ENCODE measurements at regions not wholly inside any gene's neighbourhood (a gene's known extent, or its start where the extent isn't known, plus 50 kb on each side); places are given as distances from the start of the nearest gene placed in this dataset.

DNA sequence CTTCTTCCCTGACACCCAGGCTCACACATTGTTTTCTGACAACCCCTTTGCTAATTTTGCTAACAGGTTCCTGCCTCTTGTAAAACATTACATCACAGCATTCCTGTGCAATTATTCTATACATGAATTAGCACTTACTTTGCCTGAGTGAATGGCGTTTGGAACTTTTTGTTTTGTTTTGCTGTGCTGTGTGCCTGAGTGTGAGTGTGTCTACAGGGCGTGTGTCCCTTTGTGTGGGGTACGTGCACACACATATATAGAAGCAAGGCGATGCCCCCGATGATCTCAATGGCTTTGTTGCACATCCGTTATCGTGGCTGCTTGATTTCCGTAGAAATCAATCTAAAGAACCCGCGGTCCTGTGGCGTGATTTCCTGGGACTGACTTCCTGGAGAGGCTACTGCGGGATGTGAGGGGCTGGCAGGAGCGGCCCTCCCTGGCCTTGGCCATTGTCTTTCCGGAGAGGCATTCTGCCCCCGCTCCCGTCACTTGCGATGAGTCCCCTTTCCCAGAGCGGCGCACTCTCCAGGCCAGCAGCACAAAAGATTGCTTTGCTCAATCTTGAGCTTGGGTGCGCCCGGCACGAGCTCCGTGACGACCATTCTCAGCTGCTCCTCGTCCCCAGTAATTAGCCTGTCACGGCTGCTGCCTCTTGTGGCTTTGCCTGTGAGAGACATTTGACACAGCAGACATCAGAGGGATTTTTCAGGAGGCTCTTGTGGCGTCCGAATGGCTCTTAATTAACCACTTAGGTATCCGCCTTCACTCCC lies 398.1 kb upstream of the IRX1 start:
- Mint-ChIP-seq H3K4me3 (no peak overlapping the region), H3K27me3 (peaks cover 6% of the 10 kb centered on the region)

DNA sequence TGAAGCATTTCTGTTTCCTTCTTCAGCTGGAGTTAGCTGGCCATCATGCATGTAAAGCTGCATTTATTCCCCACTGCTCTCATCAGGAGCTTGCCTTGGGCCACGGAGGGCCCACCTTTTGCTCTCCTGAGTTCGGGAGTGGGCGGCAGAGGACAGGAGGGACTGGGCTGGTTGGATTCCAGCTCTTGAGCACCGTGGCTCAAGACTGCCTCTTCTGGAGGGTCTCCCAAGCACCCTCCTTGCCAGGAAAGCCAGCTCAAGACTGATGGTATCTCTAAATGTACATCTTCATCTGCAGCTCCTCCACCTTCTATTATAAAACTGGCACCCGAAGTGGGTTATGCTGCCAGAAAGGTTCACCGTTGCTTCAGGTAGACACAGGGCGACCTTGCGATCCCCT lies 399.6 kb upstream of the IRX1 start:
- no peak for DNase-seq
- intact Hi-C loops (cut with micrococcal nuclease), result no loop called here
- no peak overlapping the region for H3K27ac Mint-ChIP-seq
- H3K4me3 Mint-ChIP-seq, result no peak overlapping the region
- H3K27me3 Mint-ChIP-seq, result peaks cover 6% of the 10 kb centered on the region
- H3K36me3 Mint-ChIP-seq (ENCODE audit: low read depth), result no peaks in the 10 kb centered on the region
- no peaks in the 10 kb centered on the region for H3K4me1 Mint-ChIP-seq
- no peaks in the 10 kb centered on the region for H3K9me3 Mint-ChIP-seq

More for the DNA sequence above, 398.1 kb upstream of the IRX1 start:
- no peak for DNase-seq
- no peak overlapping the region for H3K27ac Mint-ChIP-seq
- no peaks in the 10 kb centered on the region for H3K9me3 Mint-ChIP-seq
- no peaks in the 10 kb centered on the region for H3K36me3 Mint-ChIP-seq (ENCODE audit: low read depth)
- intact Hi-C loops (cut with micrococcal nuclease), result no loop called here
- no peaks in the 10 kb centered on the region for H3K4me1 Mint-ChIP-seq

DNA sequence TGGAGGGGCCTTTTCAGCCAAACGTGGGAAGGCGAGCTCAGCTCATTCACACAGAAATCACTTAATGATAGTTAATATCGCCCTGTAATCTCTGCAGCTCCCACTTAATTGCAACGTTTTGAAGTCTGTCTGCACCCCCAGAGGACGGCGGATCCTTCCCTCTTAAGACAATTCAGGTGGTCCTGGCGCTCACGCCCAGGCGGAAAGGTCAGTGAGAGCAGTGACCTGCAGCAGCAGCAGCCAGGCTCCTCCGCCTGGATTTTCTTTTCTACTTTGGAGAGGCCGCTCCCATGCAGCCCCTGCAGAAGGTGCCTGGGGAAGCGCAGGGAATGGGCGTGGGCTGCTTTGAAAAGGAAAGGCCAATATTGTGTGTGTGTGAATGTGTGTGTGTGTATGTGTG lies 400.9 kb upstream of the IRX1 start:
- Mint-ChIP-seq H3K27ac (no peak overlapping the region), H3K4me1 (no peaks in the 10 kb centered on the region), H3K9me3 (no peaks in the 10 kb centered on the region), H3K36me3 (ENCODE audit: low read depth) (no peaks in the 10 kb centered on the region), H3K4me3 (no peak overlapping the region), H3K27me3 (peaks cover 6% of the 10 kb centered on the region)
- intact Hi-C loops (cut with micrococcal nuclease), result no loop called here
- no peak for DNase-seq

DNA sequence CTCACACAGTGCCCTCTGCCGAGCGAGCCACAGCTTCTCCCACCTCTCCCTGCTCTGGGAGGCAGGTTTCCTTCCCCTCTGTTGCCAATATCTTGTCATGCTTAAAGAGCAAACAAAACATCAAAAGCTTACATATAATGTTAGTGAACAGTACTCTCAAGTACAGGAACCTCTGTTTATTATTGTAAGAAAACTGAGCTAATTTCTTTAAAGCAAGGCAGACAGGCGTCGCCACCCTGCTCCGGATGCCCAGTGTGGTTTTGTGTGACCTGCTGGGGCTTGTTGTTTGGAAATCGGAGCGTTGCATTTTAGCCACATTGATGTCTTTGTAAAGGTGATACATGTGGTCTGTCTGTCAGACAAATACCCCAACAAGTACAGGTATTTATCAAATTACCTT lies 401.4 kb upstream of the IRX1 start:
- no peaks in the 10 kb centered on the region for H3K36me3 Mint-ChIP-seq (ENCODE audit: low read depth)
- intact Hi-C loops (cut with micrococcal nuclease), result no loop called here
- H3K4me1 Mint-ChIP-seq, result no peaks in the 10 kb centered on the region
- H3K9me3 Mint-ChIP-seq, result no peaks in the 10 kb centered on the region
- no peak overlapping the region for H3K4me3 Mint-ChIP-seq
- H3K27me3 Mint-ChIP-seq, result peaks cover 6% of the 10 kb centered on the region
- no peak for DNase-seq
- no peak overlapping the region for H3K27ac Mint-ChIP-seq

DNA sequence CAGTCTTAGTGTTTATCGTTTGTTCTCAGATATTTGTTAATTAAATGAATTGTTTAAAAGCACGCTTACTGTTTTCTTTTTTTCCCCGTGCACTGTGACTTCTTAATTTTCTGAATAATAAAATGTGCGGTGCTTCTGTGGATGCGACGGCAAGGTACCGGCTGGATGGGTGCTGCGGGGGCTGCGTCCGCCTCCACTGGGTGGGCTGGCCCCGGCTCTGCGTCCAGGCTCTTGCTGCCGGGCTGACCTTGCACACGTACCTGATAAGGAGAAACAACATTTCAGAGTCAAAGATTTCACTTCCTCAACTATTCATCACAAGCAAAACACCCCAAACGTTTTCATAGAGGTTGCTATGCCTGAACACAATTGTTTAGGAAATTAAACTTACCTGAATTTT lies 404.0 kb upstream of the IRX1 start:
- Mint-ChIP-seq H3K27ac (no peak overlapping the region), H3K4me3 (no peak overlapping the region), H3K27me3 (no peaks in the 10 kb centered on the region), H3K9me3 (no peaks in the 10 kb centered on the region), H3K36me3 (ENCODE audit: low read depth) (no peaks in the 10 kb centered on the region), H3K4me1 (no peaks in the 10 kb centered on the region)
- no peak for DNase-seq
- intact Hi-C loops (cut with micrococcal nuclease), result no loop called here

DNA sequence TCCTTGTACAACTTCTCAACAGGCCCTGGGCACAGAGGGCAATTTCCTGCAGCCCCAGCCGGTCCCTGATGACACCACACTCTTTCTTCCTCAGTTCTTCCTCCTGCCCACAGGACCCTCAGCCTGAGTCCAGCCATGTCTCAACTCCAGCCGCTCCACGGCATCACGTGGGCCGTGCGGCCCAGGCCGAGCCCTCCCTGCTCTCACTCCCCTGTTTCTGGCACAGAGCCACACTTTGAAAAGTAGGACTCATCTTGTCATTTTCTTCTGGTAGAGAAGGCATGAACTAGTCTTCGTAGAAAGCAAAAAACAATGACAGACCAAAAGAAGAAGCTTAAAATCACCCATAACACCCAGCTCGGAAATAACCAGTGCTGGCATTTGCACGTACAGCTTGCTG lies 404.7 kb upstream of the IRX1 start:
- Mint-ChIP-seq H3K36me3 (ENCODE audit: low read depth) (no peaks in the 10 kb centered on the region), H3K9me3 (no peaks in the 10 kb centered on the region), H3K27ac (no peak overlapping the region), H3K4me1 (no peaks in the 10 kb centered on the region), H3K27me3 (no peaks in the 10 kb centered on the region), H3K4me3 (no peak overlapping the region)
- intact Hi-C loops (cut with micrococcal nuclease), result no loop called here
- no peak for DNase-seq

DNA sequence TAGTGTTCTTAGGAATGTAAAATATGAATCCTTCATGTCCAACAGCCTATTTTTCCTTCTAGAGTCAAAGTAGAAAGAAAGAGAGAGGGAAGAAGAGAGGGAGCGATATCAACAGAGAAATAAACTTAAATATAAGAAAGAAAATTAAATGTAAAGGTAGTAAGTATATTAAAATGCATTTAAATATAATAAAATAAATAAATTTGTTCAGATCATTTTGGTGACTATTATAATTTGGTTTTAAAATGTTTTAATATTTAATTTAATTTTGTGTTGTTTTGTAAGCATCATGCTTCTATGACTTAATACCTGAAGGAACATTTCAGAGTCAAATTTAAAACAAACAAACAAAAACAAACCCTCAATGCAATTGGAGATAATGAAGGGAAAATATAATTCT lies 405.2 kb upstream of the IRX1 start:
- Mint-ChIP-seq H3K27ac (no peak overlapping the region), H3K4me1 (no peaks in the 10 kb centered on the region), H3K27me3 (no peaks in the 10 kb centered on the region), H3K4me3 (no peak overlapping the region), H3K36me3 (ENCODE audit: low read depth) (no peaks in the 10 kb centered on the region), H3K9me3 (no peaks in the 10 kb centered on the region)
- intact Hi-C loops (cut with micrococcal nuclease), result no loop called here
- DNase-seq, result no peak

DNA sequence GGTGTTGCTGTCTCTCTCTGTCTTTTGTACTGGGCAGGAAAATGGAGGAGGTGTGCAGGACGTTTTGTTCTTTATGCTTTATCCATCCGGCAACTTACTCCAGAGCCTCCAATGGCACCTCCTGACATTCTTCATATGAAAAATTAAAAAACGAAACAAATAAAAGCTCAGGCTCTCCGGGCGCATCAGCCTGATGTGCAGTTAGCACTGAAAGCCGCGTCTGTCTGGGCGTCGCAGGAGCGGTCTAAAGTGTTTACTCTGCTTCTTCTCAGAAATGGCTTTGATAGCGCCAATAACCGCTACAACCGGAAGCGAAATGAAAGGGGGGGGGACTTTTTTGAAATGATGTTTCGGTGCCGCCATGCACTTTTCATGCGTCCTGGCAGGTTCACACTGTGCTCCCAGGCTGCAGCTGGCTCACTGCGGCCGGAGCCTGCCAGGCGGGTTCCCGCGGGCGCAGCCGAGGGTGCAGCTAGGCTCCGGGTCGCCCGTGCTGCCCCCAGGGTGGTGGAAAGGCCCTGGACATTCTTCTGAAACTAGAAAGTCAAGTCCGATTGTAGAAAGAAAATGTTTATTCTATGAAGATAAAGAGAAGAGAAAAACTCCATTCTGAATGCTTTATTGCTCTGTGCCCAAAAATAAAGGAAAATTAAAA lies 407.7 kb upstream of the IRX1 start:
- H3K36me3 Mint-ChIP-seq (ENCODE audit: low read depth), result no peaks in the 10 kb centered on the region
- intact Hi-C loops (cut with micrococcal nuclease), result no loop called here
- no peak for DNase-seq
- H3K4me1 Mint-ChIP-seq, result no peaks in the 10 kb centered on the region
- H3K27me3 Mint-ChIP-seq, result no peaks in the 10 kb centered on the region
- H3K4me3 Mint-ChIP-seq, result no peak overlapping the region
- no peak overlapping the region for H3K27ac Mint-ChIP-seq
- H3K9me3 Mint-ChIP-seq, result no peaks in the 10 kb centered on the region

DNA sequence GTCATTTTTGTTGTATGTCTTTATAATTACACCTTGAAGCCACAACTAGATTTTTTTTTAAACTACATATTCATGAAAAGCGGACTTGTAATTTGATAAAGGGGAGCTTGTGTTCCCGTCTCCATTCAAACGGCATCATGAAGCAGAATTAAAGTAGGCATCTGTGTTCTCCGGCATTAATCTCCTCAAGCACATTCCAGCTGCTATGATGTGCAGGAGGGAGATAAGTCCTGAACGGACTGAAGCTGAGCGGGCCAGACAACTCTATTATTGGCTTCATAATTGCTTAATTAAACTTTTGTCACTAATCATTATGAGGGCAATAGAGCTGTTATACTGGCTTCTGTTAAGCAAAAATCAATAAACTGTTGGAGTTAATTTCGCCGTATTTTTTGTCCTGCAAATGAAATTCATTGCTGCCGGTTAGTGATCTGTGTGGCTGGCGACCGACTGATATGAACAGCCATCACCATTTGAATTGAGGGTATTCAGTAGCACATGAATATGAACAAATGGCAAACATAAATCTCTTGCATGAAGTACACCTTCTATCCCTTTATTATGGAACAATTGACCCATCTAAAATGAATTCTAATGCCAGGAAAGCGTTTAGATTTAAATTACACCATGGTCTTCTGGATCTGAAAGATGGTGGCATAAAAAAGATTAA lies 408.8 kb upstream of the IRX1 start:
- H3K9me3 Mint-ChIP-seq, result no peaks in the 10 kb centered on the region
- no peak overlapping the region for H3K4me3 Mint-ChIP-seq
- no peak for DNase-seq
- no peaks in the 10 kb centered on the region for H3K27me3 Mint-ChIP-seq
- intact Hi-C loops (cut with micrococcal nuclease), result no loop called here
- H3K36me3 Mint-ChIP-seq (ENCODE audit: low read depth), result no peaks in the 10 kb centered on the region
- no peaks in the 10 kb centered on the region for H3K4me1 Mint-ChIP-seq
- H3K27ac Mint-ChIP-seq, result no peak overlapping the region

DNA sequence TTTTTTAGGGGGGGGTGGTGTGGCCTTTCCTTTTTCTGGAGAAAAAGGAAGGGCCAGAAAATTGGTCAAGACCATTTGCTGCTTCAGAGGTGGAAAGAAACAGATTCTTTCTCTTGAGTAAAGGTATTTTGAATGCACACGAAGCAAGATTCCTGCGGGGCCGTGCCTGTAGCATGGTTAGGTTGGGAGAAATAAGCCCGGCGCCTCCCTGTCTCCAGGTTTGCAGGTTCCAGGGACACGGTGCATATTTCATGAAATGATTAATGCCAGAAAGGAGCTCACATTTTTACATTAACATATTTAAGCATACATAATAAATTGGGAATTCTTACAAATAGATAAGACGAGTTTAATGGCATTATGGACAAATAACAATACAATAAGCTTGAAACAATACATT lies 409.5 kb upstream of the IRX1 start:
- no peak overlapping the region for H3K4me3 Mint-ChIP-seq
- H3K4me1 Mint-ChIP-seq, result no peaks in the 10 kb centered on the region
- intact Hi-C loops (cut with micrococcal nuclease), result no loop called here
- no peaks in the 10 kb centered on the region for H3K27me3 Mint-ChIP-seq
- no peak overlapping the region for H3K27ac Mint-ChIP-seq
- no peaks in the 10 kb centered on the region for H3K36me3 Mint-ChIP-seq (ENCODE audit: low read depth)
- no peaks in the 10 kb centered on the region for H3K9me3 Mint-ChIP-seq
- no peak for DNase-seq

DNA sequence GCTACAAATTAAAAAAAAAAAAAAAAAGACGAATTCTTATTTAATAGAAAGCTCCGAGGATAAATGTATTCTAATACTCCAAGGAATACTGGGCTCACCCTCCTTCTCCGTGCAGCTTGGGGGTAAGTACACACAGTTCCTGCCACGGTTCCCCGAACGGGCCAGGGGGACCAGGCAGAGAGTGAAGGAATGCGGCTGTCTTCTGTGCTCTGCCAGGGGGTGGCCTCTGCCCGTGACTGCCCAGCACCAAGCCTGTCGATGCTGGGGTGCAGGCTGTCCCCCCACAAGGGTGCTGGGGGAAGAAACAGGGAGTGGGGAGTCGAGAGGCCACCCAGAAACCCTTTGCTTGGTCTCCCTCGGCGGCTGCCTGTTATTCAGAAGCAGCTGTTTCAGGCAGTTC lies 410.1 kb upstream of the IRX1 start:
- H3K9me3 Mint-ChIP-seq, result no peaks in the 10 kb centered on the region
- intact Hi-C loops (cut with micrococcal nuclease), result no loop called here
- no peak overlapping the region for H3K4me3 Mint-ChIP-seq
- no peaks in the 10 kb centered on the region for H3K27me3 Mint-ChIP-seq
- H3K36me3 Mint-ChIP-seq (ENCODE audit: low read depth), result no peaks in the 10 kb centered on the region
- H3K27ac Mint-ChIP-seq, result no peak overlapping the region
- DNase-seq, result no peak
- no peaks in the 10 kb centered on the region for H3K4me1 Mint-ChIP-seq

DNA sequence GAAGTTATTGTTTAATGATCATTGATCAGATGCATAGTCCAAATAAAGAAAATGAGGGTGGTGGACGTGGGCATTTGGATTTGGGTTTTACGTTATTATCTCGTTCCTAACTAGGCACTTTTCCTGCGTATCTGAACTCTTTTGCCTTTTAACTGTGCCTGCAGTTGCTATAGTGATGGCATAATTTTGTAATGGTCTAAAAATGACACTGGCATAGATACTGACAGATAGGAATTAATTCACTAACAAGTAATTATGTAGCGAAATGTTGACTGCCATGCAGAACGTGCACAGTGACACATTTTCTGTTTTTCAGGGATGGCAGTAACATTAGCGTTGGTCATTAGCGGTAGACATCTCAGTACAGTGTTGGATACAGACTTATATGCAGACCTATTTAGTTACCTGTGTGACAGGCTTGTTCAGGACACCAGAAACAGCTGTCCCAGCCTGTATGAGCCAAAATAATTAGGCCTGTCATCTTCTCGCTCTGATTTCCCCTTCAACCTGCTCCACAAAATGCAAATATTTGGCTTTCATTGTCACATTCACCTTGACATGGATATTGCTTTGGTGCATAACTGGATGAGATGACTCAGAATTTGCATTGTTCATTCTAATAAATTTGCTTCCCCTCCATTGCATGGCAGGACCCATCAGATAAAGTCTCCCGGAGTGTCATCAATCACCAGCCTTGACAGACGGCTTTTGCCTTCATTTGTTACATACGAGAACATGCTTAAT lies 413.3 kb upstream of the IRX1 start:
- Mint-ChIP-seq H3K27ac (no peak overlapping the region), H3K9me3 (no peaks in the 10 kb centered on the region), H3K4me1 (no peaks in the 10 kb centered on the region), H3K27me3 (no peaks in the 10 kb centered on the region), H3K36me3 (ENCODE audit: low read depth) (no peaks in the 10 kb centered on the region), H3K4me3 (no peak overlapping the region)
- no peak for DNase-seq
- intact Hi-C loops (cut with micrococcal nuclease), result no loop called here

DNA sequence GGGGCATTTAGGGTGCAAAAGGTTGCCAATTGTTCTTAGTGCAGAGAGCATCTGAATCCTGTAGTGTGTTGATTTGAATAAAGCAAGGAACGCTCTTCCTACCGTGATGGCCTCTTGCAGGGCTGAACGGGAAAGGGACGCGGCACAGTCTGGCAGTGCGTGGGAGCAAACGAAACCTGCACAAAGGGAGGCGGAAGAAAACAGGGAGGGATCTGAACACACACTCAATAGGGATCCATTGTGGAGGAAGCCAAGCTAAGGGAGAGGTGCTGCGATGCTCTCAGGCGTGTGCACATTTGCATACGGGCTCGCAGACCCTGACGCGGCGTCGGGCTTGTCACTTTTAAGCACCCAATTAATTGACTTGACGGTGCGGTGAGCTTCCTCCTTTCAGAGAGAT lies 414.0 kb upstream of the IRX1 start:
- Mint-ChIP-seq H3K27me3 (no peaks in the 10 kb centered on the region), H3K27ac (no peak overlapping the region), H3K36me3 (ENCODE audit: low read depth) (no peaks in the 10 kb centered on the region), H3K4me1 (no peaks in the 10 kb centered on the region), H3K9me3 (no peaks in the 10 kb centered on the region), H3K4me3 (no peak overlapping the region)
- intact Hi-C loops (cut with micrococcal nuclease), result no loop called here
- peak; percentile 14 for DNase-seq

DNA sequence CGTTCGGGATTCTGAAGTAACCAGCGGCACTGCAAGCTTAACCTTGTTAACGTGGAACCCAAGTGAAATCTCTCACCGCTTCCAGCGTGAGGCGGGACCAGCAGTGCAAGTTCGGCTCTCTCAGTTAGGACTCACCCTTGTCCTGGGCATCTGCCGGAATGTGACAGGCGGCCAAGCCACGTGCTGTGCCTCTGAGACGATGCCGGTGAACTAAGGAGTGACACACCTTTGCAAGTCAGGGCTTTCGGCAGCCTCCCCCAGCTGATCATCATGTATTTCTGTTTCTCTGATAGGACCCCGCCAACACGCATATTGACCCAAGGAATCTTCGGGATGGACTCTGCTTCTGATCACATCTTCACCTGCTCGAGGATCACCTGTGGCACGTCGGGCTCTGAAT lies 415.0 kb upstream of the IRX1 start:
- no peaks in the 10 kb centered on the region for H3K27me3 Mint-ChIP-seq
- no peaks in the 10 kb centered on the region for H3K4me1 Mint-ChIP-seq
- intact Hi-C loops (cut with micrococcal nuclease), result no loop called here
- H3K27ac Mint-ChIP-seq, result no peak overlapping the region
- H3K36me3 Mint-ChIP-seq (ENCODE audit: low read depth), result no peaks in the 10 kb centered on the region
- no peaks in the 10 kb centered on the region for H3K9me3 Mint-ChIP-seq
- no peak overlapping the region for H3K4me3 Mint-ChIP-seq
- peak; percentile 34 for DNase-seq

All from activated CD4-positive, alpha-beta T cell treated with anti-CD3 and anti-CD28 coated beads, Interleukin-2, amount 10 ng/mL, durations not matched to agents 24 days and 14 days (primary cell).